ENCODE measurements at regions not wholly inside any gene's neighbourhood (a gene's known extent, or its start where the extent isn't known, plus 50 kb on each side); places are given as distances from the start of the nearest gene placed in this dataset.

GRCh38 chr7:71055504-71055903 is 76.4 kb upstream of the GALNT17 start:
- DNase-seq (ENCODE audit: low spot score in 2 of 2), result no peak
- no peaks in the 10 kb centered on the region for H3K27me3 Mint-ChIP-seq
- no peak overlapping the region for H3K27ac Mint-ChIP-seq
- no peaks in the 10 kb centered on the region for H3K36me3 Mint-ChIP-seq
- no peak for ATAC-seq (ENCODE audit: low read depth)
- H3K9me3 Mint-ChIP-seq, result peaks cover 5% of the 10 kb centered on the region
- no peaks in the 10 kb centered on the region for H3K4me1 Mint-ChIP-seq
- no peak overlapping the region for H3K4me3 Mint-ChIP-seq

GRCh38 chr7:71077743-71078476 is 54.0 kb upstream of the GALNT17 start:
- Mint-ChIP-seq H3K9me3 (peaks cover 13% of the 10 kb centered on the region), H3K27me3 (no peaks in the 10 kb centered on the region), H3K36me3 (no peaks in the 10 kb centered on the region), H3K27ac (no peak overlapping the region), H3K4me3 (no peak overlapping the region), H3K4me1 (no peaks in the 10 kb centered on the region)
- no peak for ATAC-seq (ENCODE audit: low read depth)
- DNase-seq (ENCODE audit: low spot score in 2 of 2), result no peak
